ENCODE measurements at regions not wholly inside any gene's neighbourhood (a gene's known extent, or its start where the extent isn't known, plus 50 kb on each side); places are given as distances from the start of the nearest gene placed in this dataset.

DNA sequence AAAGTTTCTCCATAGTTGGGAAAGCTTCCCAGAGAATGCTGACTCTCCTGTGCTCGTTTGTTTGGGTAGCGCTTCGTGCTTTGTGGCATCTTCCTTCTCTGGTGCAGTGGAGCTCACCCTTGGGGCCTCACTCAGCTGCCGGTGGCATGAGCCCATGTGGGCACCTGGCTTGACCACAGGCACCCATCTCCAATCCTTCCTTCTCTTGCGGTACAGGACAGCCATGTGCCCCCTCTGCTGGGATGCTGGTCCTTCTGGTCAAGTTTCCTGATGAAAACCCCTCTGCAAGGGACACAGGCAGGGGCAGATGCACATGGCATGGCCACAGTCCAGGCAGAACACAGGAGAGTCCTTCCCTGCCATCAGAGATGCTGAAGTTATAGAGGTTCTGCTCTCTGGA lies 555.9 kb upstream of the HS6ST1 start:
- no peak for DNase-seq (ENCODE audit: low read depth in 2 of 2)

DNA sequence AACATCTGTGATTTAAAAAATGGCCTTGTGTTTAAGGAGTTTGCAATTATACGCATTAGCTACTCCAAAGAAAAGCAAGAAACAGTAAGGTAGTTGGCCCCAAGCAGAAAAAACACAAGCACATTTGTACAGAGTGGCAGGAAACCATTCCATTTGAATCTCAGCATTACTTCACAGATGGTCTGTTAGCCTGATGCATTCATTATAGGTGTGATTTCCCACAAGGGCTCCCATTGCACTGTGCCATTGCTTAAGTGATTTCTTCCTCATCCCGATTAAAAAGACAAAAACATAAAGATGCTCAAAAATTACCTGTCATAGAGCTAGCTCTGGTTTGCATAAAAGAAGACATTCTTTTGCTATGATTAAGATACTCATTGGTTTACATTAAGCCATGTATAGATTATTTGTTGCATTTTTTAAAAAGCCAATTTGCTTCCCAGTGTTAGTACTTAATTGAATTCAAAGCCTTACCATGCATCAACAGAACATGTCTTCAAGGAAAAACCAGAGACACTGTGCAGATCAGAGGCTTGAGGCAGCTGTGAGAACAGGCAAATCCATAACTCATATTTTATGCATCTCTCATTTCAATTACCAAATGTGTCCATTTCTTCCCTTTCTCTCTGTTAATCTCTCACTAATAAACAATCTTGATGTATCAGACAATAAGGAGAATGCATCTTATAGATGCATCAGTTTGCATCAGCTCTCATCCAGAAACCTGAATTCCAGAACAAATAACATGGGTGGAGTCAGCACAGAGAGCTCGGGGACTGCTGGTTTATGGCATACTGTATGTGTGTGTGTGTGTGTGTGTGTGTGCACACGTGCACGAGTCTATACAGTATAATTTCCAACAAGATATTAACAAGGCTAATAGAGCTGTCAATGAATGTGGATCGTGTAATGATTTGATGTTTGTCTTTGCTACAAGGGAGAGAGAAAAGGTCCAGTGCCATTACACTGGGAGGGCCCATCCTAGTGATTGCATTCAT lies 558.6 kb upstream of the HS6ST1 start:
- no peak for DNase-seq (ENCODE audit: low read depth in 2 of 2)

DNA sequence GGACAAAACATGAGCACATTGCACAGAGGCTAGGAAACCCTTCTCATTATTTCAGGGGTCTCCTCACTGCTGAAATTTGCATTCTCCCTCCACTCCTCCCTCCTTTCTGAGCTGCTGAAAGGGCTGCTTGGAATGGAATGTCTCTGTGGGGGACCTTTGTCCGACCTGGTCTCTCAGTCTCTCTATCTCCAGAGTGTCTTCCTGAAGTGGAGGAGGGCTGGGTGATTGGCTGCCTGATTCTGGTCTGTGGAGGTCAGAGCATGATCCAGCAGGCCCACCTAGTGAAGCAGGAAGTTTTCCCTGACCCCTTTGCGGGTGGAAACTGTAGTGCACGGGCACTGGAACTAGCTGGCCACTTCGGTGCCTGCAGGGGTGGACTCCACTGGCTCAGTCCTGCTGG lies 560.5 kb upstream of the HS6ST1 start:
- no peak for DNase-seq (ENCODE audit: low read depth in 2 of 2)

DNA sequence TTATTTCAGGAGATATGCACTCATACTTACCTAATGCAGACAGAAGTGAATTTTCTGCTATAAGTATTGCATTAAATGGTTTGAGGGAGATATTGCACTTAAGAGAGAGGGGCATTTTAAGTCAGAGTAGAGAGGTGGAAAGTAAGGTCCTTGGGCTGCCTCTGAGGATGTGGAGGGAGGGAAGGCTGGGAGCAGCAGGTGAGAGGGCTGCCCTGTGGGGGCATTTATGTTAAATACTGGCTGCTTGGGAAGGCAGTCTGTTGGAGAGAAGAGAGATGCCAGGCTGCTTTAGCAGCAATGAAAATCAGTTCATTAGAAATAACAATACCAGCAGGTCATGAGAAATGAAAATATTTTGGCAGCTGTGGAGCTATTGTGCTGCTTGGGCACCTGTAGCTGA lies 576.2 kb upstream of the HS6ST1 start:
- no peak for DNase-seq (ENCODE audit: low read depth in 2 of 2)

DNA sequence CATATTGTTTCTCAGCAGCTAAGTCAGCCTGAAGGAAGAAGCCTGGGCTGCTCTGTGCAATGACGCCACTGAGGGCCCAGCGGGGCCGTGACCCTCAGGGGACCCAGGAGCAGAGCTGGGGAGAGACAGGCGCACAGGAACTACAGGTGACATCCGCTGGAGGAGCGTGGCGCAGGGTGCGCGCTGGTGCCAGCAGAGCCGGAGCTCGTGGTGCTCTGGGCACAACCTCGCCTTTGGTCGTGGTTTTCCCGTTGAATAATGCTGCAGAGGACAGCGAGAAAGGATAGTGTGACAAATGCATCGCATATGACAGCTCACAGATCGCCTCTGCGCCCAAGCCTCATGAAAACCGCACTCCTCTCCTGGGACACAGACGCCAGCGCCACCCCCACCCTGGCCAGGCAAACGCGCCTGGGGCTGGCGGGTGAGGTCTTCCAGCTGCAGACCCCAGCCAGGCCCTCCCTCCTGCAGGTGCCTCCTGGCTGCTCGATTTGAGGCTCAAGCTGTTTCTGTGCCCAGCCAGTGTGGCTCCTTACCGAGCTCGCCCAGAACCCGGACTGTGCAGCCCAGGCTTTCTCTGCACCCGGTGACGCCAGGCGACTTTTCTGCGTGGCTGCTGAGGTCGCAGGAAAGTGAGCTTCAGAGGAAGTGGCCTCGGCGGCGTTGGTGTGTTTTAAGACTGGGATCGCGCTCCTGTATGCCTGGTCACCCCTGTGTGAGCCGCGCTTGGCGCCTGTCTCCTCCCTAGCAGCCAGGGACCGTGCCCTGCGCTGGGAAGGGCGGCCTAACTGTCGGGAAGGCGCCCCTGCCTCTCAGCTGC lies 583.1 kb upstream of the HS6ST1 start:
- no peak for DNase-seq (ENCODE audit: low read depth in 2 of 2)

DNA sequence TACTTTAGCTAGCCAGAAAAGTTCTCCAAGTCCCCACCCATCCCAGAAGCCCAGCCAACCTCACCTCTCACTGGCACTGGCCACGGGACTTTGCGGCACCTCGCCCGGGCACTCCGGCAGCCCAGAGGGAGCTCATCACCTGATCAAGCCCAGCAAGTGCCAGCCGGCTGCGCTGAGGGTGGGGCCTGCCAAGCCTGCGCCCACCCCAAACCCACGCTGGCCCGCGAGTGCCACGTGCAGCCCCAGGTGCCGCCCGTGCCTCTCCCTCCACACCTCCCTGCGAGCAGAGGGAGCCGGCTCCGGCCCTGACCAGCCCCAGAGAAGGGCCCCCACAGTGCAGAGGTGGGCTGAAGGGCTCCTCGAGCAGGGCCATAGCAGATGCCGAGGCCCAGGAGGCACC lies 585.0 kb upstream of the HS6ST1 start:
- no peak for DNase-seq (ENCODE audit: low read depth in 2 of 2)

DNA sequence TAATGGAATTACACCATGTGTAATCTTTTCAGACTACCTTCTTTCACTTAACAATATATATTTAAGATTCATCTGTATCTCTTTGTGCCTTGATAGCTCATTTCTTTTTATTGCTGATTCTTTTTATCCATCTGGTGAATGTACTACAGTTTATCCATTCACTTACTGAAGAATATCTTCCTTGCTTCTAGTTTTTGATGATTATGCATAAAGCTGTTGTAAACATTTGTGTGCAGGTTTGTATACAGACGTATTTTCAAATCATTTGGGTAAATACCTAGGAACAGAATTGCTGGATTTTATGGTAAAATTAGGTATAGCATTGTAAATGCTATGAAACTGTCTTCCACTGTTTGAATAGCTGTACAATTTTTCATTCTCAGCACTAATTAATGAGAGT lies 592.6 kb upstream of the HS6ST1 start:
- no peak for DNase-seq (ENCODE audit: low read depth in 2 of 2)

DNA sequence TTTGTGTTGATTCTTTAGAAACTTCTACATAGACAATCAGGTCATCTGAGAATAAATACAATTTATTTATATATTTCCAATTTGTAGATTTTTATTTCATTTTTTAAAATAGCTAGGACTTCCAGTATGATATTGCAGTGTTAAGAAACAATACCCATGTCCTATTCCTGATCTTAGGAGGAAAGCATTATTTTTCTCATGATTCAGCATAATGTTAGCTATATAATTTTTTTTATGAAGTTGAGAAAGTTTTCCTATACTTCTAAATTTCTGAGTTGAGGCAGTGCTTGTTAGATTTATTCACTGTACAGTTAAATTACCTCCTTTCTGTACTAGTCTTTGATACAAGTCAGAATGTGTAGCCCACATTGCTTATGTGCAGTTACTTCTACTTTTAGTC lies 595.7 kb upstream of the HS6ST1 start:
- DNase-seq (ENCODE audit: low read depth in 2 of 2), result no peak

DNA sequence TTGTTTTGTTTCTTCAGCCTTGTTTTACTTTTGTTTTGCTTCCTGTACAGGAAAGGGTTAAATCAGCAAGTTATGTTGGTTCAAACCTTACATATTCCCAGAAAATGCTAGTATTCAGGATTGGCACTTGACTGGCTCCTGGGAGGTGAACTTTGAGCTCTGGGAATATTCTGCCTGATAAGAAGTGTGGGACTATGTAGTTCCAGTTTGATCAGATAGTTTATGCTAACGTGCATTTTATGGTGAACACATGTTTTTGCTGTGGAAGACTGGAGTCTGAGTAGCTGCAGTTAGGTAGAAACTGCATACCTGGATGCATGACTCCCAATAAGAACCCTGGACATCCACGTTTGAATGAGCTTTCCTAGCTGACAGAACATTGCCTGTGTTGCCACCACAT lies 603.1 kb upstream of the HS6ST1 start:
- no peak for DNase-seq (ENCODE audit: low read depth in 2 of 2)

DNA sequence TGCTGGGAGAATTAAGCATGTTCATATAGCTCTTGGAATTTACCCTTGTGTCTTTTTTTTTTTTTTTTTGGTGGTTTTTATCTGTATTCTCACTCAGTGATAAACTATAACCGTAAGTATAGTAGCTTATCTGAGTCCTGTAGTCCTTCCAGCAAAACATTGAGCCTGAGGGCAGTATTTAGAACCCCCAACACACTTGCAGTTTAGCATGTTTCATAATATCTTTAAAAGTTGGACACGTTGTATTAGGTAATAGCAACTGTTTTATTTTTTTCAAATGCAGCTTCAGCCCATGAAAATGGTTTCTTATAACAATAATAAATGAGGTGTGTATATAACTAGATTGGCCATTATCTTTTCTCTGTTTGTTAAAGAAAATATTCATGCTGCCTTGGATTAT lies 603.5 kb upstream of the HS6ST1 start:
- DNase-seq (ENCODE audit: low read depth in 2 of 2), result no peak

DNA sequence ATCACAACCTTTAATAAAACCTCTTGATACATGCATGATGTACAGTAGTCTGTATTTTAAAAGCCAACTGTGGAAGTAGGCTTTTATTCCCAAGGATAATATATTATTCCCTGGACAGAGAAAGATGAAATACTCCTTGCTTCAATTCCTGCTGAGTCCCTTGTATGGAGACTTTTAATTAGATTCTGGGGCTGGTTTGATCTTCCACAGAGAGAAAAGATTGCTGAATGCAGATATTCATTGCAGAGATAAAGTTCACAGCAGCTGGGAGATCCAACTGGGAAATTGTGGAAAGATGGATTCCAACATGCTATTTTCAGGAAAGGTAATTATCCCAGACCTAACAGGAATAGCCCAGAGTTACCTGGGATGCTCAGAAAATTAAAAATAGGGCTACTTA lies 607.0 kb upstream of the HS6ST1 start:
- DNase-seq (ENCODE audit: low read depth in 2 of 2), result no peak

DNA sequence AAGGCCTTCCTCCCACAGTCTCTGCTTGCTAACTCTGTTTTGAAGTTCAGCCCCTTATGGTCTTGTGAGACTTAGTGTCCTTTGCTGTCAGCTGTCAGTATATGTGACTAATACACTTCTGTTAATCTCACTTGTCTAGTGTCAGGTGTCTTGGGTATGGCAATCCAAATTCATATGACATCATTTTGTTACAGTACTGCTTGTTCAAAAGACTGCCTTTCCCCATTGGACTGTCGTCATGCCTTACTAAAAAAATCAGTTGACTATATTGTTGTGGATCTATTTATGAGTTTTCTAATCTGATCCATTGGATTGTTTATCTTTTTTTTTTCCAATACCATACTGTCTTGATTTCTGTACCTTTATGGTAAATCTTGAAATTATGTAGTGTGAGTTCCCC lies 611.4 kb upstream of the HS6ST1 start:
- DNase-seq (ENCODE audit: low read depth in 2 of 2), result no peak

DNA sequence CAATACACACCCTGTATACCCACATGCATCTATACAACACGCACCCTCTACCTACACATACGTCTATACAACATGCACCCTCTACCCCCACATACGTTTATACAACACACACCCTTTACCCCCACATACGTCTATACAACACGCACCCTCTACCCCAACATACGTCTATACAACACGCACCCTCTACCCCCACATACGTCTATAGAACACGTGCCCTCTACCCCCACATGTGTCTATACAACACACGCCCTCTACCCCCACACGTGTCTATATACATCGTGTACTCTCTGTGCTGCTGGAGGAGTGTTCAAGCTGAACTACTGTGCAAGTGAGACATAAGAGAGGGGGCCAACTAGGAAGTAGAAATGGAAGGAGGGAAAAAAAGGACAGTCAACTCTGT lies 621.7 kb upstream of the HS6ST1 start:
- no peak for DNase-seq (ENCODE audit: low read depth in 2 of 2)

DNA sequence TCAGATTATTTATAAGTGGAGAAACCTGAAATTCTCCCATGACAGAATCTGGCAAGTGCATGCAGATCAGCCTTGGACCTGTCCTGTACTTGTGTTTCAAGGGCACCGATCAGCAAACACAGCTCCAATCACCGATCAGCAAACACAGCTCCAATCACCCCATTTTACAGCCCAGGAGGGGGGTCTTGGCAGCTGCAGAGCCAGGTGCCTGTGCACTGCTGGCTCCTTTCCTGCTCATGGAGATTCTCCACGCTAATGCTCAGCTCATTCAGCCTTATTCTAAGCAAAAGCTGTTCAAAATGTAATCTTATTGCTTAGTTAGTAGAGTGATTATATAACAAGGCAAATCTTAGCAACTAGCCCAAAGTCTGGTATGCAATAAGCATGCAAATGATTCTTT lies 623.1 kb upstream of the HS6ST1 start:
- DNase-seq (ENCODE audit: low read depth in 2 of 2), result no peak

DNA sequence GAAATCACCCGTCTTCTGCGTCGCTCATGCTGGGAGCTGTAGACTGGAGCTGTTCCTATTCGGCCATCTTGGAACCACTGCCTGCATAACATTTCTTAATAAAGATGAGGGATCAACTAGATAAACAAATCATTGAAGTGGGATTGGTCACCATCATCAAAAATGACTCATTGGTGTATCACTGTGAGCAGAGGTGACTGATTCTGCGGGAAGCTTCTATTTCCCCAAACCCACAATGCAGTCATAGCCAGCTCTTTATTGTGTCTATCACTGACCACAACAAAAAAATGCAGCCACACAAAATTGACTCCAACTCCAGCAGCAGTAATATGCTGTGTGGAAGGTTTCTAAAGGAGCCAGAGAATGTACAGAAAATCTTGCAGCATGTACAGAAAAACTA lies 630.7 kb upstream of the HS6ST1 start:
- no peak for DNase-seq (ENCODE audit: low read depth in 2 of 2)

DNA sequence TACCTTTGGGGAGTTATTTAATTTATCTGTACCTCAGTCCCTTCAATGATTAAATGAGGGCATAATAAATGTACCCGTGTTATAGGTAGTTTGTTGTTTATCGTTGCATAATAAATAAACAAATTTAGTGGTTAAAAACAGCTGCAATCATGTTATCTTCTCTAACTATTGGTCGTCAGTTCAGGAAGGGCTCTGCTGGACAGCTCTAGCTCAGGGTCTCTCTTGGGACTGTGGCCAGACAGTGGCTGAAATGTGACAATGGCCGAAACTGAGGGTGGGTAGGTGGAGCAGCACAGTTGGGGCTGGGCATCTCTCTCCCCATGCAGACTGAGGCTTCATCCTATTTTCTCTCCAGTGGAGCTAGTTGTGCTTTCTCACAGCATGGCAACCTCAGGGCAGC lies 632.1 kb upstream of the HS6ST1 start:
- DNase-seq (ENCODE audit: low read depth in 2 of 2), result no peak

DNA sequence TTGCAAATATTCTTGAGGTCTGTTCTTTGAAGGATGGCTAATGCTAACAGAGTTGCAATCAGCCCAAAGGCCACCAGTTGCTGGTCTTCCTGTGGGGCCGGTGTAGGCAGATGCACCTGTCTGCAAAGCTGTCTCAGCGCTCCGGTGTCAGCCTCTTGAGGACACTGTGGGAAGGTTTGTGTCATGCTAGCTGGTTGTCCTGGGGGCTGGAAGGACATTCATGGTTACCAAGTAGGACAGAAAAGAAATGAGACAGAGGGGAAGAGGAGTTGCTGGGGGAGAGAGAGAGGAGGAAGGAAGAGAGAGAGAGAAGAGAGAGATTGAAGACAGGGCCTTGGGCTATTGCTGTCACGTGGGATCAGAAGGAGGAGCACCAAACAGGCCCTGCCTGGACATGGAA lies 639.6 kb upstream of the HS6ST1 start:
- DNase-seq (ENCODE audit: low read depth in 2 of 2), result no peak

DNA sequence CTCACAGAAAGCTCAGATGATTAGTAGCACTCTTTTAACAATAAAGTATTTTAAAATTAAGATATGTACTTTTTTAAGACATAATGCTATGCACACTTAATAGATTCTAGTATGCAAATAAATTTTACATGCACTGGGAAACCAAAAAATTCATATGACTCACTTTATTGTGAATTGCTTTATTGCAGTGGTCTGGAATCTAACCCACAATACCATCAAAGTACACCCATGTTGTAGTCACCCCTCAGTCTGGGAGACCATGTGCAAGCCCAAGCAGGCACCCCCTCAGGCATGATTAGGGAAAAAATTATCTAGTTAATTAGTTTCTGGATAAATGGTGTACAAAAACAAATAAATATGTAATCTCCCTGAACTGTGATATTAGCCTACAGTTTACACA lies 649.0 kb upstream of the HS6ST1 start:
- DNase-seq (ENCODE audit: low read depth in 2 of 2), result no peak

DNA sequence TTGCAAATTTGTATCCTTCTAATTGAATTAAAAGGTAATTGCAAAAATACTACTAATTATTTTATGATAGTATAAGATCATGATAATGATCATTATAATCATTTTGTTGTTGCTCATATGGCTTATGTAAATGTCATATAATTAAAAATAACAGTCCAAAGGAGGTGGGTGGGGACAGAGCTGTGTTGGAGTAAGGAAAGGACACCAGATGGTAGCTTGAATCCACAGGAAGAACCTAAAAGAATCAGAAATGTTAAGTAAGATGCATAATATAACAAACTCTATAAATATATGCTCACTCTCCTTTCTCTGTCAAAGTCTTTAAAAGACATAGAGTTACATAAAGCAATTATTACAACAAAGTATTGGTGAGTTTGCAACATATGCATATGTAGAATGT lies 650.7 kb upstream of the HS6ST1 start:
- no peak for DNase-seq (ENCODE audit: low read depth in 2 of 2)

DNA sequence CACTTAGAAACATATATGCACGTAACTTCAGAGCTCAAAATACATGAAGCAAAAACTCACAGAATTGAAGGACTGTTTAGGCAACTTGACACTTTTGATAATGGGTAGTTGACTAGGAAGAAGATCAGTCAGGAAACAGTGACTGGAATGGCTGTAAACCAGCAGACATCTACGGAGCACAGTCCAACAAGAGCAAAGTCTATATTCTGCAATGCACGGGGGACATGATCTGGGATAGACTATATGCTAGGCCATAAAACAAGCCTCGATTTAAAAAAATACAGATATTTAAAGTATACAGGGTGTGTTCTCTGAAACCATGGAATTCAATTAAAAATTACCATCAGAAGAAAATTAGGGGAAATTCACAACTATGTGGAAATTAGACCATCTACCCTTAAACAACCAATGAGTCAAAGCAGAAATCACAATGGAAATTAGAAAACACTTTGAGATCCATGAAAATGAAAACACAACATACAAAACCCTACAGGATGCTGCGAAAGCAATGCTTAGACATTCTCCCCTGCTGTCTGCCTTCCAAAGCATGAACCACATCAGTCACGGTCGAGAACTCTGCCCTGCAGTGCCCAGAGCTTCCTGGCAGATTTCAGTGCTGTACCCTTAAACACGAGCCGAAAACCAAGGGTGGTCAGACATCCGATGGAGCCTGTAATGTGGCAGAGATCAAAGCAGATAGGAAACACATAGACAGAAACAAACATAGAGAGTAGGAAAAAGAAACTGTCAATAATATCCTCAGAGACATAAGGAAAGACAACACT lies 651.9 kb upstream of the HS6ST1 start:
- no peak for DNase-seq (ENCODE audit: low read depth in 2 of 2)

DNA sequence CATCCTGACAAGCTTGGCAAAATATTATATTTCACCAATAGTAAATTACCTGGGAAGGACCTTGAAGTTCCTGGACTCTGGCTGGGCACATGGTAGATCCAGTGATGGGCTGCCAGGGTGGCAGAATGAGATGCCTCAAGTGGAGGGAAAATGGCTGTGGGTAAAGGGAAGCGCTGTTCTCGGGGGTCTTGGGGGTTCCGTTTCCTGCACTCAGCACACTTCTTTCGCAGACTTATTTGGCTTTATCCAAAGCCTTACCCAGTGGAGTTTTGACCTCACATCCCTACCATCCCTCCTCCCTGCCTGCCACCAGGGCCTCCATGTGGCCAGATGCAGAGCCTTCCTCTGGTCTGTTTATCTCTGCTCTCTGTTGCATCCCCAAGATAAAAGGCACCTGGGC lies 654.9 kb upstream of the HS6ST1 start:
- DNase-seq (ENCODE audit: low read depth in 2 of 2), result no peak

DNA sequence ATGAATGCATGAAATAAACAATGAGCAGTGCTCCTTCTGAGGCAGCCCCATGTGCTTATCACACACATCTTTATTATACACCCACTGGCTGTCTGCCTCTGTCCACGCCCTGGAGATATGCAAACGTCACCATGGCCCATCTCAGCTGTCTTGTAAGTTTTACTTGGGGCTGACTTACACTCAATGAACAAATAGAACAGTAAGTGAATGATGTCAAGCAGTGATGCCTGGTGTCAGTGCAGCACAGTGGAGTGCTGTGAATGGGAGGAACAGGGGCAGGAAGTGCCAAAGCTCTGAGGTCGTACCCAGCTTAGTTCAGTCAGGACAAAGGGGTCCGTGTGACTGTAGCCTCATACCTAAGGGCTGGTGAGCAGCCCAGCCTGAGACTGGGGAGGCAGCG lies 659.5 kb upstream of the HS6ST1 start:
- DNase-seq (ENCODE audit: low read depth in 2 of 2), result no peak
